DOHH2 (cell line): ENCODE measurements at regions not wholly inside any gene's neighbourhood (a gene's known extent, or its start where the extent isn't known, plus 50 kb on each side); places are given as distances from the start of the nearest gene placed in this dataset.
A peak's percentile ranks its signal among the peaks of the same experiment; 100 is the strongest.

Experiments used
- H3F3A ChIP-seq: fragments of 200-600 bp; sonication (generic), shearing (Covaris generic); 2 replicates; pipeline ENCODE4 v1.6.0; 2016; ENCODE audit warnings: antibody characterized with exemption, mild to moderate bottlenecking; ENCODE audit not compliant: control insufficient read depth, insufficient read depth
- H3K27ac ChIP-seq: fragments of 200-600 bp; sonication (generic); 2 replicates; pipeline ENCODE4 v1.5.1; 2014; ENCODE audit warnings: low read depth, mild to moderate bottlenecking, low read length, moderate library complexity
- H3K27me3 ChIP-seq: fragments of 200-600 bp; sonication (generic); 2 replicates; pipeline ENCODE4 v1.6.1; 2014; ENCODE audit warnings: mild to moderate bottlenecking, low read length, mixed read lengths; ENCODE audit not compliant: control insufficient read depth
- H3K36me3 ChIP-seq: fragments of 200-600 bp; sonication (generic); 2 replicates; pipeline ENCODE4 v1.6.1; 2014; ENCODE audit warnings: mild to moderate bottlenecking, low read length, moderate library complexity, mixed read lengths; ENCODE audit not compliant: control insufficient read depth
- H3K4me1 ChIP-seq: fragments of 200-600 bp; sonication (generic); 2 replicates; pipeline ENCODE4 v1.6.1; 2014; ENCODE audit warnings: mild to moderate bottlenecking, low read length, mixed read lengths; ENCODE audit not compliant: control insufficient read depth
- H3K4me2 ChIP-seq: fragments of 200-600 bp; sonication (generic); 2 replicates; pipeline ENCODE4 v1.6.0; 2014; ENCODE audit warnings: mild to moderate bottlenecking, low read length, moderate library complexity
- H3K4me3 ChIP-seq: fragments of 200-600 bp; sonication (generic); 2 replicates; pipeline ENCODE4 v1.5.1; 2014; ENCODE audit warnings: mild to moderate bottlenecking, low read length, mixed read lengths
- H3K79me2 ChIP-seq: fragments of 200-600 bp; sonication (generic); 2 replicates; pipeline ENCODE4 v1.6.1; 2014; ENCODE audit warnings: mild to moderate bottlenecking, low read length, mixed read lengths; ENCODE audit not compliant: control insufficient read depth
- H3K9me2 ChIP-seq: fragments of 200-600 bp; sonication (generic); replicated peaks from 2 replicates; pipeline ENCODE4 v1.6.1; 2014; ENCODE audit warnings: mild to moderate bottlenecking, low read length, mixed read lengths; ENCODE audit not compliant: control insufficient read depth
- H3K9me3 ChIP-seq: fragments of 200-600 bp; sonication (generic); 2 replicates; pipeline ENCODE4 v1.6.1; 2014; ENCODE audit warnings: antibody characterized with exemption, low read length, mixed read lengths; ENCODE audit not compliant: control insufficient read depth, insufficient read depth
- H4K20me1 ChIP-seq: fragments of 200-600 bp; sonication (generic); 2 replicates; pipeline ENCODE4 v1.6.0; 2014; ENCODE audit warnings: low read depth, mild to moderate bottlenecking, antibody characterized with exemption, low read length, moderate library complexity; ENCODE audit not compliant: control insufficient read depth, insufficient read depth
- CTCF ChIP-seq: fragments of 200-600 bp; sonication (generic); IDR thresholded peaks from one replicate; pipeline ENCODE4 v1.5.1; 2014; ENCODE audit warnings: antibody characterized with exemption, mild to moderate bottlenecking, low read depth, low read length; ENCODE audit not compliant: poor library complexity, severe bottlenecking
- EZH2phosphoT487 ChIP-seq: fragments of 200-600 bp; sonication (generic); IDR thresholded peaks from 2 replicates; pipeline ENCODE4 v1.6.1; 2017; ENCODE audit warnings: borderline replicate concordance, mild to moderate bottlenecking, antibody characterized with exemption, low read length, moderate library complexity, mixed read lengths

GRCh38 chr19:27971869-27972268 is 1241.1 kb downstream of the UQCRFS1 start:
- no peak overlapping the region for H3K27ac ChIP-seq
- H4K20me1 ChIP-seq, result no peaks in the 10 kb centered on the region
- no peak for TF ChIP-seq CTCF
- no peak for TF ChIP-seq EZH2phosphoT487
- no peaks in the 10 kb centered on the region for H3K36me3 ChIP-seq
- no peaks in the 10 kb centered on the region for H3K27me3 ChIP-seq
- no peaks in the 10 kb centered on the region for H3K79me2 ChIP-seq
- no peaks in the 10 kb centered on the region for H3F3A ChIP-seq
- no peak overlapping the region for H3K4me3 ChIP-seq
- no peaks in the 10 kb centered on the region for H3K9me3 ChIP-seq
- no peak overlapping the region for H3K4me2 ChIP-seq
- H3K4me1 ChIP-seq, result no peaks in the 10 kb centered on the region
- no peaks in the 10 kb centered on the region for H3K9me2 ChIP-seq

- Histone ChIP-seq H4K20me1 (no peaks in the 10 kb centered on the region), H3K4me3 (no peak overlapping the region), H3F3A (no peaks in the 10 kb centered on the region), H3K36me3 (no peaks in the 10 kb centered on the region), H3K4me2 (no peak overlapping the region), H3K27me3 (no peaks in the 10 kb centered on the region), H3K27ac (no peak overlapping the region), H3K4me1 (no peaks in the 10 kb centered on the region), H3K9me3 (no peaks in the 10 kb centered on the region), H3K79me2 (no peaks in the 10 kb centered on the region), H3K9me2 (no peaks in the 10 kb centered on the region)
- TF ChIP-seq EZH2phosphoT487, result no peak
- TF ChIP-seq CTCF, result no peak
These were observed 1241.9 kb downstream of the UQCRFS1 start for GRCh38 chr19:27971071-27971470.

GRCh38 chr19:27966390-27966816 is 1246.5 kb downstream of the UQCRFS1 start:
- TF ChIP-seq EZH2phosphoT487 (no peak), CTCF (peak; percentile 68)
- H3K9me3 ChIP-seq, result no peaks in the 10 kb centered on the region

More at GRCh38 chr19:27966390-27966816, 1246.5 kb downstream of the UQCRFS1 start:
- Histone ChIP-seq H3K27me3 (peaks cover 5% of the 10 kb centered on the region; the same call in 1 of the 2 replicates), H3K9me2 (no peaks in the 10 kb centered on the region), H3F3A (no peaks in the 10 kb centered on the region), H3K4me1 (no peaks in the 10 kb centered on the region), H3K79me2 (no peaks in the 10 kb centered on the region), H3K4me2 (no peak overlapping the region), H4K20me1 (no peaks in the 10 kb centered on the region), H3K27ac (no peak overlapping the region), H3K36me3 (no peaks in the 10 kb centered on the region), H3K4me3 (no peak overlapping the region)
